OCI-LY1 (cell line): ENCODE measurements at regions not wholly inside any gene's neighbourhood (a gene's known extent, or its start where the extent isn't known, plus 50 kb on each side); places are given as distances from the start of the nearest gene placed in this dataset.

Experiments
- CTCF ChIP-seq: fragments of 200-600 bp; sonication (generic), shearing (Covaris generic); IDR thresholded peaks from 2 replicates; pipeline ENCODE4 v1.5.1; 2017; ENCODE audit warnings: mild to moderate bottlenecking, antibody characterized with exemption, low read length, moderate library complexity, mixed read lengths
- EZH2 ChIP-seq: fragments of 200-600 bp; sonication (generic), shearing (Covaris generic); IDR thresholded peaks from 2 replicates; pipeline ENCODE4 v1.8.0; 2017; ENCODE audit warnings: borderline replicate concordance, mixed run types, mild to moderate bottlenecking, antibody characterized with exemption, low read length, moderate library complexity, mixed read lengths

GRCh38 chr20:6466075-6466810 lies 301.2 kb upstream of the BMP2 start:
- TF ChIP-seq CTCF = no peak
- no peak for TF ChIP-seq EZH2
